Astrocyte (in vitro differentiated cells and primary cell): ENCODE measurements at regions not wholly inside any gene's neighbourhood (a gene's known extent, or its start where the extent isn't known, plus 50 kb on each side); places are given as distances from the start of the nearest gene placed in this dataset.

ENCODE experiments used
- DNase-seq: peaks from one replicate; pipeline ENCODE4 v3.0.0-alpha.2; 2010; ENCODE audit warnings: low read depth
- FAIRE-seq: peaks from 2 replicates; lab custom pipeline; 2011; peaks lifted over from hg19 to GRCh38; lab: Jason Lieb, UNC
- H2AFZ ChIP-seq: 2 replicates; pipeline ENCODE4 v1.6.0; 2012; ENCODE audit warnings: low read depth, low read length, inconsistent platforms
- H3K27ac ChIP-seq: 2 replicates; pipeline ENCODE4 v1.5.1; 2011; ENCODE audit warnings: low read depth, low read length, inconsistent platforms
- H3K27me3 ChIP-seq: 2 replicates; pipeline ENCODE4 v1.6.0; 2011; ENCODE audit warnings: low read length, inconsistent platforms; ENCODE audit not compliant: insufficient read depth
- H3K36me3 ChIP-seq: 2 replicates; pipeline ENCODE4 v1.5.1; 2011; ENCODE audit warnings: low read length, inconsistent platforms; ENCODE audit not compliant: insufficient read depth
- H3K4me1 ChIP-seq: 2 replicates; pipeline ENCODE4 v1.5.1; 2011; ENCODE audit warnings: low read length, inconsistent platforms; ENCODE audit not compliant: insufficient read depth
- H3K4me2 ChIP-seq: 2 replicates; pipeline ENCODE4 v1.6.0; 2012; ENCODE audit warnings: low read length, inconsistent platforms
- H3K4me3 ChIP-seq: 2 replicates; pipeline ENCODE4 v1.5.1; 2011; ENCODE audit warnings: low read depth, mild to moderate bottlenecking, low read length, inconsistent platforms; ENCODE audit not compliant: insufficient read depth
- H3K79me2 ChIP-seq: 2 replicates; pipeline ENCODE4 v1.6.0; 2012; ENCODE audit warnings: mild to moderate bottlenecking, low read length, inconsistent platforms; ENCODE audit not compliant: insufficient read depth
- H3K9ac ChIP-seq: 2 replicates; pipeline ENCODE4 v1.6.0; 2012; ENCODE audit warnings: mild to moderate bottlenecking, low read length, inconsistent platforms
- H3K9me3 ChIP-seq: 2 replicates; pipeline ENCODE4 v1.5.1; 2012; ENCODE audit warnings: low read depth, mild to moderate bottlenecking, low read length, inconsistent platforms; ENCODE audit not compliant: insufficient read depth
- H4K20me1 ChIP-seq: 2 replicates; pipeline ENCODE4 v1.6.0; 2012; ENCODE audit warnings: low read length, inconsistent platforms; ENCODE audit not compliant: insufficient read depth
- H3K27ac Mint-ChIP-seq: one replicate; pipeline ENCODE4 v1.8.0; 2021; ENCODE audit warnings: mild to moderate bottlenecking, mixed read lengths; ENCODE audit not compliant: unreplicated experiment
- H3K27me3 Mint-ChIP-seq: one replicate; pipeline ENCODE4 v1.8.0; 2021; ENCODE audit warnings: low read depth, mixed read lengths; ENCODE audit not compliant: unreplicated experiment
- H3K36me3 Mint-ChIP-seq: one replicate; pipeline ENCODE4 v1.8.0; 2021; ENCODE audit warnings: low read depth, mixed read lengths; ENCODE audit not compliant: unreplicated experiment
- H3K4me1 Mint-ChIP-seq: one replicate; pipeline ENCODE4 v1.8.0; 2021; ENCODE audit warnings: low read depth, mixed read lengths; ENCODE audit not compliant: unreplicated experiment
- H3K4me3 Mint-ChIP-seq: one replicate; pipeline ENCODE4 v1.8.0; 2021; ENCODE audit warnings: mild to moderate bottlenecking, moderate library complexity, mixed read lengths; ENCODE audit not compliant: unreplicated experiment
- H3K9me3 Mint-ChIP-seq: one replicate; pipeline ENCODE4 v1.8.0; 2021; ENCODE audit warnings: mild to moderate bottlenecking, mixed read lengths; ENCODE audit not compliant: unreplicated experiment
- EZH2 ChIP-seq: IDR thresholded peaks from 2 replicates; pipeline ENCODE4 v1.6.1; 2012; ENCODE audit warnings: mild to moderate bottlenecking, low read length, inconsistent platforms; ENCODE audit not compliant: insufficient read depth
- TF ChIP-seq, protein P1 (sequence below): IDR thresholded peaks from 2 replicates; pipeline ENCODE4 v1.5.1; 2011; ENCODE audit warnings: low read depth, mild to moderate bottlenecking, inconsistent platforms, low read length, moderate library complexity; ENCODE audit not compliant: insufficient read depth

DNA sequence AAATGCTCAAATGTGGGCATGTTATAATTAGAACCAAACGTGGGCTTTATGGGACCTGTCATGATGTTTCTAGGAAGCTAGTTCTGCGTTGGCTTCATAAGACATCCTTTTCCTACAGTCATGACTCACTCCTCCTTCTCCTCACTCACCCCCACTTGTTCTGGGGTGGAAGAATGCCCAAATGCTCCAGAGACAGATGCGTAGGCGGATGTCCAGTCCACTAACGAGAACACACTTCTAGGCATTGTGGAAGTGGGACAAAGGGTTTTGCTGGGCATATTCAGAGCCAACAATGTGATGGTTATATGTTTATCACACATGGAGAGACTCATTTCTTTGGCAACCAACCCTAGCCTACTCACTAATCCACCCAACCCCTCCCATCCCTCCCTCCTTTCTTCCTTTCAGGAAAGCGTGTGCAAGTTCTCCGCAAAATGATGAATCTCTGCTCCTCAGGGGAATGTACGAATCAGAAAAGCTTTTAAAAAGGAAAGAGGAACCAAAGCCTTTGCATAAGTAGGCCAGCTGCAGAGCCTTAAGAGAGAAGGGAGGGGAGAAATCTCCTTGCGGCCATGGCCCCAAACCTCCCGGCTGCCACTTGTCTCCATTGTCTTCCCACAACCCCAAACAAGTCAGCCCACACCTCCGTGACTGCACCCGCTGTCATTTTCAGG is 123.0 kb upstream of the SPRED1 start:
- H3K9me3 ChIP-seq, result no peaks in the 10 kb centered on the region
- DNase-seq (peak; percentile 100), FAIRE-seq (peak; percentile 95)
- no peaks in the 10 kb centered on the region for H3K27me3 ChIP-seq
- no peak overlapping the region for H3K4me3 Mint-ChIP-seq
- no peaks in the 10 kb centered on the region for H3K27me3 Mint-ChIP-seq
- H3K27ac Mint-ChIP-seq, result peak overlapping the region; percentile 49
- no peak for TF ChIP-seq EZH2
- TF ChIP-seq, protein P1, sequence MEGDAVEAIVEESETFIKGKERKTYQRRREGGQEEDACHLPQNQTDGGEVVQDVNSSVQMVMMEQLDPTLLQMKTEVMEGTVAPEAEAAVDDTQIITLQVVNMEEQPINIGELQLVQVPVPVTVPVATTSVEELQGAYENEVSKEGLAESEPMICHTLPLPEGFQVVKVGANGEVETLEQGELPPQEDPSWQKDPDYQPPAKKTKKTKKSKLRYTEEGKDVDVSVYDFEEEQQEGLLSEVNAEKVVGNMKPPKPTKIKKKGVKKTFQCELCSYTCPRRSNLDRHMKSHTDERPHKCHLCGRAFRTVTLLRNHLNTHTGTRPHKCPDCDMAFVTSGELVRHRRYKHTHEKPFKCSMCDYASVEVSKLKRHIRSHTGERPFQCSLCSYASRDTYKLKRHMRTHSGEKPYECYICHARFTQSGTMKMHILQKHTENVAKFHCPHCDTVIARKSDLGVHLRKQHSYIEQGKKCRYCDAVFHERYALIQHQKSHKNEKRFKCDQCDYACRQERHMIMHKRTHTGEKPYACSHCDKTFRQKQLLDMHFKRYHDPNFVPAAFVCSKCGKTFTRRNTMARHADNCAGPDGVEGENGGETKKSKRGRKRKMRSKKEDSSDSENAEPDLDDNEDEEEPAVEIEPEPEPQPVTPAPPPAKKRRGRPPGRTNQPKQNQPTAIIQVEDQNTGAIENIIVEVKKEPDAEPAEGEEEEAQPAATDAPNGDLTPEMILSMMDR, result no peak
- peak overlapping the region; percentile 83 for H3K27ac ChIP-seq
- no peaks in the 10 kb centered on the region for H3K36me3 Mint-ChIP-seq
- no peaks in the 10 kb centered on the region for H3K36me3 ChIP-seq
- no peaks in the 10 kb centered on the region for H4K20me1 ChIP-seq
- peak overlapping the region; percentile 71 for H3K9ac ChIP-seq
- peaks cover 42% of the 10 kb centered on the region for H3K4me1 ChIP-seq
- peaks cover 25% of the 10 kb centered on the region for H3K4me1 Mint-ChIP-seq
- H3K9me3 Mint-ChIP-seq, result peaks cover 4% of the 10 kb centered on the region
- H3K79me2 ChIP-seq, result no peaks in the 10 kb centered on the region
- H2AFZ ChIP-seq, result peak overlapping the region; percentile 50
- peak overlapping the region; percentile 45 for H3K4me3 ChIP-seq
- H3K4me2 ChIP-seq, result peak overlapping the region; percentile 84

DNA sequence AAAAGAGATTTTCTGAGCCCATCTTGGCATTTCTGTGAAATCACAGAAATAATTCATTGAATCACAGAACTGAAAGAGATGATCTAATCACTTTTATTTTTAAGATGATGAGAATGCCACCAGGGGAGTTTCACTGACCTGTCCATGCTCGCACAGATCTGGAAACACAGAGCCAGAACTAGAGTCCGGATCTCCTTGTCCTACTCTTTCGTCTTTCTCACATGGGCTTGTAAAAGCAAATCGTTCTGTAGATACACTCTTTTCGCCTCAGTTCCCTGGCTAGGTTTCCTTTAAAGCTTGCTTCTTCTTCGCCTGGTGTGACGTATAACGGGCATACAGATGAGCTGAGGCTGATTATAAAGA is 122.5 kb upstream of the SPRED1 start:
- H3K9me3 Mint-ChIP-seq, result peaks cover 3% of the 10 kb centered on the region
- FAIRE-seq (no peak), DNase-seq (no peak)
- H3K9ac ChIP-seq, result peak overlapping the region; percentile 71
- no peaks in the 10 kb centered on the region for H3K36me3 ChIP-seq
- peak overlapping the region; percentile 49 for H3K27ac Mint-ChIP-seq
- H3K9me3 ChIP-seq, result no peaks in the 10 kb centered on the region
- peak overlapping the region; percentile 83 for H3K27ac ChIP-seq
- peak overlapping the region; percentile 50 for H2AFZ ChIP-seq
- H3K4me3 Mint-ChIP-seq, result no peak overlapping the region
- no peak for TF ChIP-seq EZH2
- TF ChIP-seq, protein P1, result no peak
- H3K79me2 ChIP-seq, result no peaks in the 10 kb centered on the region
- no peaks in the 10 kb centered on the region for H3K27me3 Mint-ChIP-seq
- no peaks in the 10 kb centered on the region for H3K27me3 ChIP-seq
- peaks cover 25% of the 10 kb centered on the region for H3K4me1 Mint-ChIP-seq
- H3K4me3 ChIP-seq, result peak overlapping the region; percentile 45
- H4K20me1 ChIP-seq, result no peaks in the 10 kb centered on the region
- H3K4me1 ChIP-seq, result peaks cover 42% of the 10 kb centered on the region
- H3K4me2 ChIP-seq, result peak overlapping the region; percentile 84
- H3K36me3 Mint-ChIP-seq, result no peaks in the 10 kb centered on the region
